ENCODE measurements at regions not wholly inside any gene's neighbourhood (a gene's known extent, or its start where the extent isn't known, plus 50 kb on each side); places are given as distances from the start of the nearest gene placed in this dataset.

- Histone ChIP-seq H2BK15ac (ENCODE audit: low read depth, low read length) (no peak overlapping the region), H3K4ac (ENCODE audit: low read depth, low read length) (no peak overlapping the region), H3K27me3 (ENCODE audit: insufficient read depth, low read length) (no peaks in the 10 kb centered on the region), H2BK5ac (ENCODE audit: insufficient read length, low read length) (no peak overlapping the region), H3K23me2 (ENCODE audit: insufficient read length, low read depth, low read length, poor library complexity, severe bottlenecking) (no peaks in the 10 kb centered on the region), H3K79me1 (ENCODE audit: insufficient read depth, low read depth, low read length, poor library complexity, severe bottlenecking) (no peaks in the 10 kb centered on the region), H2AFZ (ENCODE audit: low read length) (no peak overlapping the region), H4K20me1 (ENCODE audit: control insufficient read depth, insufficient read depth, insufficient read length) (no peaks in the 10 kb centered on the region), H3K18ac (ENCODE audit: insufficient read length, low read depth, low read length) (no peak overlapping the region), H4K5ac (ENCODE audit: insufficient read length, low read depth, low read length) (no peak overlapping the region), H3K14ac (ENCODE audit: insufficient read depth, low read length) (no peak overlapping the region), H3K9me3 (ENCODE audit: control insufficient read depth, low read depth, low read length) (no peaks in the 10 kb centered on the region), H3K56ac (ENCODE audit: insufficient read length, low read depth, low read length) (no peak overlapping the region), H4K8ac (replicated peaks; ENCODE audit: insufficient read length, low read depth, low read length) (no peak overlapping the region), H2BK120ac (ENCODE audit: low read depth, low read length, poor library complexity, severe bottlenecking) (no peak overlapping the region), H3K79me2 (ENCODE audit: insufficient read depth, low read length) (no peaks in the 10 kb centered on the region), H3T11ph (ENCODE audit: low read length) (no peak overlapping the region), H3K9ac (ENCODE audit: extremely low read depth, insufficient read length, low read length) (no peak overlapping the region), H3K27ac (ENCODE audit: insufficient read length, low read depth, low read length) (no peak overlapping the region), H2BK20ac (ENCODE audit: low read depth, low read length, poor library complexity, severe bottlenecking) (no peak overlapping the region), H3K4me1 (ENCODE audit: insufficient read depth, low read length) (no peaks in the 10 kb centered on the region), H4K91ac (ENCODE audit: insufficient read length, low read depth, low read length) (no peak overlapping the region), H2BK12ac (ENCODE audit: insufficient read length, low read depth, low read length) (no peak overlapping the region), H3K4me2 (ENCODE audit: insufficient read depth, insufficient read length, low read length) (no peak overlapping the region), H3K23ac (ENCODE audit: insufficient read length, low read depth, low read length) (no peak overlapping the region), H2AK5ac (ENCODE audit: insufficient read length, low read length) (no peak overlapping the region)
- H3K9me3 Mint-ChIP-seq = peaks cover 10 to 15% of the 10 kb centered on the region in 2 experiments
- peaks cover 5 to 25% of the 10 kb centered on the region in 2 experiments for H3K4me1 Mint-ChIP-seq
- H3K4me3 Mint-ChIP-seq = no peak overlapping the region
- H3K27me3 Mint-ChIP-seq (ENCODE audit: low read depth) = no peaks in the 10 kb centered on the region
- DNase-seq = no peak
- no CpG with 5 or more reads among the region's 15 CpGs for WGBS (ENCODE audit: extremely low coverage, insufficient read length, low lambda C conversion rate)
- no peak for TF ChIP-seq CTCF (conservative IDR thresholded peaks at IDR 0.05)
- H3K27ac Mint-ChIP-seq = no peak overlapping the region
- H3K36me3 Mint-ChIP-seq (ENCODE audit: insufficient read depth in 1 of 3, low read depth in 3 of 3) = peaks cover 3 to 19% (median 9%) of the 10 kb centered on the region in 3 experiments; a peak in 5 of 7 replicates
These were observed 83.6 kb downstream of the XIST start for GRCh38 chrX:73768886-73769285.
